Smooth muscle cell (in vitro differentiated cells): ENCODE measurements at regions not wholly inside any gene's neighbourhood (a gene's known extent, or its start where the extent isn't known, plus 50 kb on each side); places are given as distances from the start of the nearest gene placed in this dataset.

ENCODE experiments used
- DNase-seq: peaks from one replicate; lab custom pipeline; 2025; ENCODE audit not compliant: unreplicated experiment; lab: John Stamatoyannopoulos, UW
- H2AFZ ChIP-seq: fragments of 200-600 bp; sonication (generic); 2 replicates; pipeline ENCODE4 v1.6.0; 2016; ENCODE audit warnings: antibody characterized with exemption, low read depth, mild to moderate bottlenecking
- H3F3A ChIP-seq: fragments of 200-600 bp; sonication (generic); 2 replicates; pipeline ENCODE4 v1.6.0; 2017; ENCODE audit warnings: antibody characterized with exemption, low read depth
- H3K27ac ChIP-seq: fragments of 200-600 bp; sonication (generic); 2 replicates; pipeline ENCODE4 v1.5.1; 2016; ENCODE audit warnings: low read depth, mild to moderate bottlenecking
- H3K27me3 ChIP-seq: fragments of 200-600 bp; sonication (generic); 2 replicates; pipeline ENCODE4 v1.6.1; 2016; ENCODE audit warnings: low read depth, mild to moderate bottlenecking
- H3K36me3 ChIP-seq: fragments of 200-600 bp; sonication (generic); 2 replicates; pipeline ENCODE4 v1.5.1; 2016; ENCODE audit warnings: low read depth
- H3K4me1 ChIP-seq: fragments of 200-600 bp; sonication (generic); 2 replicates; pipeline ENCODE4 v1.5.1; 2016; ENCODE audit warnings: low read depth
- H3K4me2 ChIP-seq: fragments of 200-600 bp; sonication (generic); 2 replicates; pipeline ENCODE4 v1.6.0; 2016; ENCODE audit warnings: mild to moderate bottlenecking
- H3K4me3 ChIP-seq: fragments of 200-600 bp; sonication (generic); 2 replicates; pipeline ENCODE4 v1.5.1; 2016; ENCODE audit warnings: mild to moderate bottlenecking
- H3K79me2 ChIP-seq: fragments of 200-600 bp; sonication (generic); 2 replicates; pipeline ENCODE4 v1.6.0; 2016; ENCODE audit warnings: low read depth, mild to moderate bottlenecking
- H3K9ac ChIP-seq: fragments of 200-600 bp; sonication (generic); 2 replicates; pipeline ENCODE4 v1.6.0; 2016; ENCODE audit warnings: low read depth
- H3K9me3 ChIP-seq: fragments of 200-600 bp; sonication (generic); replicated peaks from 2 replicates; pipeline ENCODE4 v1.5.1; 2016; ENCODE audit warnings: low read depth
- H4K20me1 ChIP-seq: fragments of 200-600 bp; sonication (generic); 2 replicates; pipeline ENCODE4 v1.6.0; 2016; ENCODE audit warnings: low read depth
- CTCF ChIP-seq: fragments of 200-600 bp; sonication (generic); IDR thresholded peaks from 2 replicates; pipeline ENCODE4 v1.5.1; 2017; ENCODE audit warnings: borderline replicate concordance, mild to moderate bottlenecking, antibody characterized with exemption; ENCODE audit not compliant: insufficient read depth, poor library complexity, severe bottlenecking
- WGBS: methylation state at CpG from one replicate; pipeline ENCODE4 v1.1.7; 2016; ENCODE audit warnings: low lambda C conversion rate; 5-methylcytosine and 5-hydroxymethylcytosine counted together

- no peaks in the 10 kb centered on the region for H3K79me2 ChIP-seq
- no peaks in the 10 kb centered on the region for H3K27me3 ChIP-seq
- no peak overlapping the region for H3K27ac ChIP-seq
- TF ChIP-seq CTCF = no peak
- no peak overlapping the region for H3K4me3 ChIP-seq
- no peaks in the 10 kb centered on the region for H3K4me1 ChIP-seq
- H3K4me2 ChIP-seq = no peak overlapping the region
- H3K9ac ChIP-seq = no peak overlapping the region
- H2AFZ ChIP-seq = no peak overlapping the region
- 83% methylated on average over 3 of the region's 3 CpGs for WGBS
- no peak for DNase-seq
- no peaks in the 10 kb centered on the region for H3K36me3 ChIP-seq
- H3F3A ChIP-seq = no peaks in the 10 kb centered on the region
- H3K9me3 ChIP-seq = no peaks in the 10 kb centered on the region
- H4K20me1 ChIP-seq = no peaks in the 10 kb centered on the region
Measured at GRCh38 chr13:108368250-108368905, 98.9 kb downstream of the TNFSF13B start.

- Histone ChIP-seq H3K9me3 (no peaks in the 10 kb centered on the region), H3K27me3 (no peaks in the 10 kb centered on the region), H3K4me2 (no peak overlapping the region), H3K4me3 (no peak overlapping the region), H3F3A (no peaks in the 10 kb centered on the region), H3K36me3 (no peaks in the 10 kb centered on the region), H3K4me1 (no peaks in the 10 kb centered on the region), H4K20me1 (no peaks in the 10 kb centered on the region), H3K79me2 (no peaks in the 10 kb centered on the region), H2AFZ (no peak overlapping the region), H3K9ac (no peak overlapping the region), H3K27ac (no peak overlapping the region)
- TF ChIP-seq CTCF = no peak
- DNase-seq = no peak
Measured at GRCh38 chr13:108369412-108369811, 99.9 kb downstream of the TNFSF13B start.

GRCh38 chr13:108375034-108375433, 105.5 kb downstream of the TNFSF13B start:
- no peak for DNase-seq
- Histone ChIP-seq H3K4me1 (no peaks in the 10 kb centered on the region), H3K79me2 (no peaks in the 10 kb centered on the region), H3K9me3 (no peaks in the 10 kb centered on the region), H2AFZ (no peak overlapping the region), H3K27me3 (no peaks in the 10 kb centered on the region), H3K36me3 (no peaks in the 10 kb centered on the region), H3K4me3 (no peak overlapping the region), H3K4me2 (no peak overlapping the region), H4K20me1 (no peaks in the 10 kb centered on the region), H3K27ac (no peak overlapping the region), H3F3A (no peaks in the 10 kb centered on the region), H3K9ac (no peak overlapping the region)
- no peak for TF ChIP-seq CTCF
- WGBS = 66% methylated on average over 2 of the region's 2 CpGs

- 93% methylated on average over 2 of the region's 2 CpGs for WGBS
- Histone ChIP-seq H3F3A (no peaks in the 10 kb centered on the region), H3K9ac (no peak overlapping the region), H3K27ac (no peak overlapping the region), H3K79me2 (no peaks in the 10 kb centered on the region), H3K36me3 (no peaks in the 10 kb centered on the region), H4K20me1 (no peaks in the 10 kb centered on the region), H3K4me3 (no peak overlapping the region), H3K4me2 (no peak overlapping the region), H3K9me3 (no peaks in the 10 kb centered on the region), H2AFZ (no peak overlapping the region), H3K4me1 (no peaks in the 10 kb centered on the region), H3K27me3 (no peaks in the 10 kb centered on the region)
- no peak for DNase-seq
- TF ChIP-seq CTCF = no peak
Measured at GRCh38 chr13:108375772-108376171, 106.3 kb downstream of the TNFSF13B start.
